Fibroblast of pulmonary artery (primary cell): ENCODE measurements at regions not wholly inside any gene's neighbourhood (a gene's known extent, or its start where the extent isn't known, plus 50 kb on each side); places are given as distances from the start of the nearest gene placed in this dataset.

Source experiments
- DNase-seq: peaks from one replicate; pipeline ENCODE4 v3.0.0-alpha.2; 2010; ENCODE audit warnings: low read depth
- H3K4me3 ChIP-seq: replicated peaks from 2 replicates; pipeline ENCODE4 v1.5.1; 2011; ENCODE audit warnings: low read depth, mild to moderate bottlenecking, control low read depth, low read length, moderate library complexity
- CTCF ChIP-seq: IDR thresholded peaks from 2 replicates; pipeline ENCODE4 v1.5.1; 2011; ENCODE audit warnings: mild to moderate bottlenecking, control low read depth, low read length, inconsistent platforms; ENCODE audit errors: missing control alignments

DNA sequence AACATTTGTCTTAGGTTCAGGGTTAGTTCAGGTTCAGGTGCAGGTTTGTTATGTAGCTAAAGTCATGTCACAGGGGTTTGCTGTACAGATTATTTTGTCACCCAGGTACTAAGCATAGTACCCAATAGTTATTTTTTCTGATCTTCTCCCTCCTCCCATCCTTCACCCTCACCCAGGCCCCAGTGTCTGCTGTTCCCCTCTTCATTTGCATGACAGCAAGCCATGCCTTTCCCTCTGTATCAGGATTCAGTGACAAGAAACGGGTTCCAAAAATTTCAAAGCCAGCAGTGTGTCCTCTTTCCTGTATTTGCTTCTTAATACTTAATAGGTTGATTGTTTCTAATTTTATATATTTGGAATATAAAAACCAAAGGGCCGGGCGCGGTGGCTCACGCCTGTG is 330.8 kb upstream of the SGCD start:
- no peak for DNase-seq
- TF ChIP-seq CTCF = no peak
- H3K4me3 ChIP-seq = no peak overlapping the region

GRCh38 chr5:155998257-155998656 is 328.7 kb upstream of the SGCD start:
- H3K4me3 ChIP-seq = no peak overlapping the region
- TF ChIP-seq CTCF = no peak
- no peak for DNase-seq

DNA sequence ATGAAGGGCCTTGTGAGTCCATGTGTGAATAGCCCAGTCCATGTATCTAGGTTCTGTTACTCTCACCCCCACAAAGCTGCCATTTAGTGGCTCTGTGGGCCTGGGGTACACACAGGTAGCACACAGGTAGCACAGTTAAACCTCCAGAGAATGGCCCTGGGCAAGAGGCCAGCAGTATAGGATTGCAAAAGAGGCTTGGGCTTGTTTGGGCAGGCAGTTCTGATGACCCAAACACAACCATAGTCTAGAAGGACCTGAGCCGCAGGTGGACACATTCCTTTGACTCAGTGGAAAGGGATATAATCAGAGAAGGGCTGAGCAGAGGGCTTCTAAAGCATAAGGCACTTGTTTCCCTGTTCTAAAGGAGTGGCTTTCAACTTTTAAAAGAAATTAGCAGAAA is 326.8 kb upstream of the SGCD start:
- DNase-seq = no peak
- H3K4me3 ChIP-seq = no peak overlapping the region
- TF ChIP-seq CTCF = no peak

DNA sequence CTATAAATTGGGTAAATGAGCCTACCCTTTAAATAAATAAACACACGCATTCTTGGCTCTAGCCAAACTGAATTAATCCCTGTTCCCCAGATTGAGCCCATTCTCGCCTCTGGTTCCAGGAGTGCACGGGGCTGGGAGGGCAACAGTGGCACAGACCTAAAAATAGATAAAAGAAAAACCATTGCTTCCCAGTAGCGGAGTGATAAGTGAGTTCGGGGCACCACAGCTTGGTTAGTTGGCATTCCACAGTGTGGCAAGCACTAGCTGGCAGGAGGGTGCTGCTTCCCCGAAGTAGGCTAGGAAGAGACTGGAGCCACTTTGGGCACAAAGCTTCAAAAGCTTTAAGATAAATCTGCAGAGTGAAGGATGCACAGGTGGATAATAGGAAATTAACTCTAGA is 322.2 kb upstream of the SGCD start:
- no peak for DNase-seq
- no peak overlapping the region for H3K4me3 ChIP-seq
- TF ChIP-seq CTCF = no peak

DNA sequence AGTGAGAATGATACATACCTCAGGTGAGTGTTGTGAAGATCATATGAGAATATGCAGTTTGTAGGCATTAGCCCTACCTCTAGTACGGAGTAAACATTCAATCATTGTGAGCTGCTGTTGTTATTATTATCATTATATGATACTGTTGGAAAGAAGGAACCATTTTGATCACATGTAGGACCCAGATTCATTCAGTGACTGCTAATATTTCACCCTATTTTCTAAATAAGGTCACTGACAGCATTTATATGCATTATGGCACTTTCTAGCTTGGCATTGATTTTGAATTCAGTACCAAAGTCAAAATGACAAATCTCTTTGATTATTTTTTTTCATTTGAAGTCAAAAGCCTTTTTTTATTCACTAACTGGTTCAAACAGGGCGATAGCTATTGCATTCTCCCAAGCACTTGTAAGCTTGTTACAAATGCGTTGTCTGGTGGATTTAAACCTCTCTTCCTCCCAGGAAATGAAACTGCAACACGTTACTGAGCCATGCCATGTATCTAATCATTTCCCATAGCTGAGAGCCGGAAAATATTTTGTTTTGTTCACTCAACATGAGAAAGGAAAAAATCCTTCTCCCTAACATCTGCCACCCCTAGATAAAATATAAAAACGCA is 320.8 kb upstream of the SGCD start:
- no peak for TF ChIP-seq CTCF
- no peak overlapping the region for H3K4me3 ChIP-seq
- no peak for DNase-seq

DNA sequence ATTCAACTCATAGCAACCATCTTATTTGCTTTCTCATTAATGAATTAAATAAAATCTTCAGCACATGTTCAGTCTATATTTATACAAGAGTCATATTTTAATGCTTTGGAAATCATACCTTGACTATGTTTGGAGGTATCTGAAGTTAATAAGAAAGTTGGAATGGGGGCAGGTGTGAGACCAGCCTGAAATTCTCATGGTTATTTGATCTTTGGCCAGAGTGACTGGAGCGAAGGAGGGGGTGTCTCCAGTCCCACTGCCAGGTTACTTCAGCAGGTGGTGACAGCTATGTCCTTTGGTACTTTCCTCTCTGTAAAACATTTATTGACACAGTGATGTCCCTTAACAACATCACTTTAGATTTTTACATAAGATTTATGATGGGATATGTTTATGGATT is 318.1 kb upstream of the SGCD start:
- no peak for TF ChIP-seq CTCF
- DNase-seq = no peak
- no peak overlapping the region for H3K4me3 ChIP-seq

DNA sequence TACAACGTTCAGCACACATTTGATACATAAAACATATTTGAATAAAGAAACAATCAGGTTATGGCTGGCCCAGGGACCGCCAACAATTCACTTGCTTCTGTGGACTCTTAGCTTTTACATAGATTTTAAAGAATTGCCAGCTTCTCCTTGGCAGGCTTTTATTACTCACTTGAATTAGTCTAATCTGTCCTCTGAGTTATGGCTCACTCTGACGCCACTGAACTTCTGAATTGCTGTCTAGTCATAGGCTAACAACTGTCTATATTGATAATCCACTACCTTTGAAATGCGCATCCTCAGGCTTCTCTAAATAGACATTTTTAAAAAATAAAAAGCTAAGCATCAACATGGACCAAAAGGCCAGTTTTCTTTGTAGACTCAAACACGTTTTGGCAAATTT is 317.4 kb upstream of the SGCD start:
- no peak for DNase-seq
- TF ChIP-seq CTCF = no peak

More for the DNA sequence above, 317.4 kb upstream of the SGCD start:
- H3K4me3 ChIP-seq = no peak overlapping the region
